ENCODE measurements at regions not wholly inside any gene's neighbourhood (a gene's known extent, or its start where the extent isn't known, plus 50 kb on each side); places are given as distances from the start of the nearest gene placed in this dataset.

DNA sequence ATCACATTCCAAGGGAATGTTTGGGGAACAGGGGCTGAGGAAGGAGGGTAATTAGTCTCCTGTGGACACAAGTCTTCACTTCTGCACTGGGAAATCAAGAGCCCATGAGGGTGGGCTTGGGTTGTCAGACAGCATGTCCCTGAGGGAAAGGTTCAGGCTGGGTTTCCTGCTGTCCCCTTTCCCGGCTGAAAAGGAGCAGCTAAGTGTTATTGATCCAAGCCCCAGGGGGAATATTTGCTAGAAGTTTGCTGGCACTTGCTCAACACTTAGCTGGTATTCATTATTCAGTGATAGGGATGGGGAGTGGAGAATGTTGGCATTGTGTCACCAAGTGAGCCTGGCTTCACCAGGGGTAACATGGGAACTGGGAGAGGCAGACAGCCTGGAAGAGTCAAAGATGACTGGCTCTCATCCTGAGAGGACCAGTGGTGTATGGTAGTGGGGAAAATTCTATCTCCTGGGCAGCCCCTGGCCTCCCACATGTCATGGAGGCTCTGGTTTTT, 344.4 kb upstream of the PODXL start:
- no peak overlapping the region for H3K27ac ChIP-seq (ENCODE audit: low read length)
- no peak for TF ChIP-seq EZH2phosphoT487 (IDR thresholded peaks at IDR 0.05; ENCODE audit: low read depth)
- TF ChIP-seq, protein P1, sequence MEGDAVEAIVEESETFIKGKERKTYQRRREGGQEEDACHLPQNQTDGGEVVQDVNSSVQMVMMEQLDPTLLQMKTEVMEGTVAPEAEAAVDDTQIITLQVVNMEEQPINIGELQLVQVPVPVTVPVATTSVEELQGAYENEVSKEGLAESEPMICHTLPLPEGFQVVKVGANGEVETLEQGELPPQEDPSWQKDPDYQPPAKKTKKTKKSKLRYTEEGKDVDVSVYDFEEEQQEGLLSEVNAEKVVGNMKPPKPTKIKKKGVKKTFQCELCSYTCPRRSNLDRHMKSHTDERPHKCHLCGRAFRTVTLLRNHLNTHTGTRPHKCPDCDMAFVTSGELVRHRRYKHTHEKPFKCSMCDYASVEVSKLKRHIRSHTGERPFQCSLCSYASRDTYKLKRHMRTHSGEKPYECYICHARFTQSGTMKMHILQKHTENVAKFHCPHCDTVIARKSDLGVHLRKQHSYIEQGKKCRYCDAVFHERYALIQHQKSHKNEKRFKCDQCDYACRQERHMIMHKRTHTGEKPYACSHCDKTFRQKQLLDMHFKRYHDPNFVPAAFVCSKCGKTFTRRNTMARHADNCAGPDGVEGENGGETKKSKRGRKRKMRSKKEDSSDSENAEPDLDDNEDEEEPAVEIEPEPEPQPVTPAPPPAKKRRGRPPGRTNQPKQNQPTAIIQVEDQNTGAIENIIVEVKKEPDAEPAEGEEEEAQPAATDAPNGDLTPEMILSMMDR (IDR thresholded peaks at IDR 0.05; ENCODE audit: low read depth, low read length), result no peak
- H3K9me3 ChIP-seq (ENCODE audit: insufficient read depth, low read length), result 0 out of 2 replicates have a peak, but pooled peaks cover 3% of the 10 kb centered on the region
- H3K36me3 ChIP-seq (replicated peaks; ENCODE audit: low read depth, low read length), result no peaks in the 10 kb centered on the region
- H3K27me3 ChIP-seq (ENCODE audit: low read depth, low read length), result no peaks in the 10 kb centered on the region
- no peak overlapping the region for H2AFZ ChIP-seq (ENCODE audit: low read depth, low read length)
- no peak overlapping the region for H3K9ac ChIP-seq (ENCODE audit: low read length)
- no peak overlapping the region for H3K4me2 ChIP-seq (ENCODE audit: low read length)
- no peaks in the 10 kb centered on the region for H3K79me2 ChIP-seq (ENCODE audit: low read length)
- H3K4me1 ChIP-seq (ENCODE audit: low read length), result peaks cover 7% of the 10 kb centered on the region; the same call in 1 of the 2 replicates
- no peak overlapping the region for H3K4me3 ChIP-seq (ENCODE audit: low read length)
- no peaks in the 10 kb centered on the region for H4K20me1 ChIP-seq (ENCODE audit: insufficient read depth, low read length)

DNA sequence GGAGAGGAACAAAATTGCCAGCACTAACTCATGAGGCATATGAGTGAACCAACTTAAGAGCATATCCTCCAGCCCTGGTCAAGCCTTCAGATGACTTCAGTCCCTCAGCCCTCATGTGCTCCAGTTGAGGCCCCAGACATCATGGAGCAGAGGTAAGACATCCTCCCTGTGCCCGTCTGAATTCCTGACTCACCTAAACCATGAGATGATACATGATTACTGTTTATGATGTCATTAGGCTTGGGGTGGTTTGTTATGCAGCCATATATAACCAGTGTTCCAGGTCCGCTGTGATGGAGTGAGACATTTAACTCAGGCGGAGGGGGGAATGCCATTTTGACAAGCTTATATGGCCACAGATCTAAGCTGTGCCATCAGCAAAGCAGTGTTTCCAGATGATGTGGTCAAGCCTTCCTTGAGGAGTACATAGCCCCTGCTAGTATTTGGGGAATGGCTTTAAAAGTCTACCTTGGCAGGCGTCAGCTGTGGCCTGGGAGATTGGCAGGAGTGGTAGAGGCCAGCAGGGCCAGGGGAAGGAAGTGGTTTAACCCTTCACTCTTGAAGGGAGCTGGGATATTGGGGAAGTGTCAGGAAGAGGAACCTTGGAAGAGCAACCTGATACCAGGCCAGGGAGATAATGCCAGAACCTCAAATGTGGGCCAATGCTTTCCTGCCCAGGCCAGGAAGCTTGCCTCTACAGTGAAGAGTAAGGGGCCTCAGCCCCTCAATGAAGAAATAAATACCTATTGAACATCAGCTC, 343.0 kb upstream of the PODXL start:
- H3K9me3 ChIP-seq (ENCODE audit: insufficient read depth, low read length), result 0 out of 2 replicates have a peak, but pooled peaks cover 3% of the 10 kb centered on the region
- no peaks in the 10 kb centered on the region for H3K79me2 ChIP-seq (ENCODE audit: low read length)
- no peak overlapping the region for H3K9ac ChIP-seq (ENCODE audit: low read length)
- TF ChIP-seq, protein P1 (IDR thresholded peaks at IDR 0.05; ENCODE audit: low read depth, low read length), result no peak
- TF ChIP-seq EZH2phosphoT487 (IDR thresholded peaks at IDR 0.05; ENCODE audit: low read depth), result no peak
- H3K4me2 ChIP-seq (ENCODE audit: low read length), result no peak overlapping the region
- H3K36me3 ChIP-seq (replicated peaks; ENCODE audit: low read depth, low read length), result no peaks in the 10 kb centered on the region
- H2AFZ ChIP-seq (ENCODE audit: low read depth, low read length), result no peak overlapping the region
- H3K4me3 ChIP-seq (ENCODE audit: low read length), result no peak overlapping the region
- H3K27ac ChIP-seq (ENCODE audit: low read length), result no peak overlapping the region
- no peaks in the 10 kb centered on the region for H3K27me3 ChIP-seq (ENCODE audit: low read depth, low read length)
- no peaks in the 10 kb centered on the region for H4K20me1 ChIP-seq (ENCODE audit: insufficient read depth, low read length)
- H3K4me1 ChIP-seq (ENCODE audit: low read length), result peaks cover 7% of the 10 kb centered on the region; the same call in 1 of the 2 replicates

DNA sequence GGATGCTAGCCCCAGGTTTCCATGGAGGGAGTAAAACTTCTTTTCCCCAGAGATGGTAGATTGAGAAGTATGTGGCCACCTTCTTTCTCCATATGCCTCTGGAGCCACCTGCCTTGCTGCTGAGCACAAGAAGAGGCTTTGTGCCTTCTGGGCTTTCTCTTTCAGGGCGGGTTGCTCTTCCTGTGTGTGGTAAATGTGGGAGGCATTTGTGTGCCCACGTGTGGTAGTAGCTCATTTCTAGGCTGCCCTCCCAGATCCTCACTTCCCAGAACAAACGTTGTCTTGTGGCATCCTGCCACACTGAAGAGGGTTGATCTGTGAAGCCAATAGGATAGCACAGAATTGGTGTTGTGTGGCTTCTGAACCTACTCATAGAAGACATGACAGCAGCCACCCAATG, 342.0 kb upstream of the PODXL start:
- TF ChIP-seq EZH2phosphoT487 (IDR thresholded peaks at IDR 0.05; ENCODE audit: low read depth), result no peak
- TF ChIP-seq, protein P1 (IDR thresholded peaks at IDR 0.05; ENCODE audit: low read depth, low read length), result no peak
- no peak overlapping the region for H3K4me2 ChIP-seq (ENCODE audit: low read length)
- H3K36me3 ChIP-seq (replicated peaks; ENCODE audit: low read depth, low read length), result no peaks in the 10 kb centered on the region
- H3K4me1 ChIP-seq (ENCODE audit: low read length), result peaks cover 7% of the 10 kb centered on the region; the same call in 1 of the 2 replicates
- no peaks in the 10 kb centered on the region; the same call in 1 of the 2 replicates for H3K27me3 ChIP-seq (ENCODE audit: low read depth, low read length)
- no peaks in the 10 kb centered on the region for H3K79me2 ChIP-seq (ENCODE audit: low read length)
- H3K9ac ChIP-seq (ENCODE audit: low read length), result no peak overlapping the region
- 0 out of 2 replicates have a peak, but pooled peaks cover 3% of the 10 kb centered on the region for H3K9me3 ChIP-seq (ENCODE audit: insufficient read depth, low read length)
- no peak overlapping the region for H3K4me3 ChIP-seq (ENCODE audit: low read length)
- no peak overlapping the region for H3K27ac ChIP-seq (ENCODE audit: low read length)
- no peak overlapping the region for H2AFZ ChIP-seq (ENCODE audit: low read depth, low read length)
- no peaks in the 10 kb centered on the region for H4K20me1 ChIP-seq (ENCODE audit: insufficient read depth, low read length)

DNA sequence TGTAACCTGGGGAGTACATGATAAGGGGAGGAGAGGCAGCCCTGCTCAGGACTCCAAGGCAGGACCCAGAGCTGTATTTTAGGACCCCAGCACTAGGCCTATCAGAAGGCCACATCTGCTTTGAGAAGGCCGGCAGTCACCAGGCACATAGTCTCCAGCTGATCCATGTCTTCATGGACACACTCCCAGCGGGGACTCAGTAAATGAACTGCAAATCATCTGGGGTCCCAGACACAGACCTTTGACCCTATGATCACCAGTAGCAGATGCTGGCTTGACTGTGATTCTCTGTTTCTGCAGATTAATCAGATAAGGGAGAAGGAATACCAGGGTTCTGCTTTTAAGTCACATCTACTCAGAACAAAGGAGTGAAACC, 341.4 kb upstream of the PODXL start:
- H3K4me3 ChIP-seq (ENCODE audit: low read length), result no peak overlapping the region
- no peak overlapping the region for H3K27ac ChIP-seq (ENCODE audit: low read length)
- H3K4me1 ChIP-seq (ENCODE audit: low read length), result peaks cover 7% of the 10 kb centered on the region; the same call in 1 of the 2 replicates
- H3K9ac ChIP-seq (ENCODE audit: low read length), result no peak overlapping the region
- no peak for TF ChIP-seq EZH2phosphoT487 (IDR thresholded peaks at IDR 0.05; ENCODE audit: low read depth)
- TF ChIP-seq, protein P1 (IDR thresholded peaks at IDR 0.05; ENCODE audit: low read depth, low read length), result no peak
- no peaks in the 10 kb centered on the region for H3K36me3 ChIP-seq (replicated peaks; ENCODE audit: low read depth, low read length)
- H3K4me2 ChIP-seq (ENCODE audit: low read length), result no peak overlapping the region
- H3K9me3 ChIP-seq (ENCODE audit: insufficient read depth, low read length), result no peaks in the 10 kb centered on the region
- no peak overlapping the region for H2AFZ ChIP-seq (ENCODE audit: low read depth, low read length)
- H3K27me3 ChIP-seq (ENCODE audit: low read depth, low read length), result no peaks in the 10 kb centered on the region; the same call in 1 of the 2 replicates
- H3K79me2 ChIP-seq (ENCODE audit: low read length), result no peaks in the 10 kb centered on the region
- H4K20me1 ChIP-seq (ENCODE audit: insufficient read depth, low read length), result no peaks in the 10 kb centered on the region

All from OCI-LY3 (cell line).